Tibial nerve (tissue), 4 donors: ENCODE measurements at regions not wholly inside any gene's neighbourhood (a gene's known extent, or its start where the extent isn't known, plus 50 kb on each side); places are given as distances from the start of the nearest gene placed in this dataset.

ENCODE experiments used
- DNase-seq, 2 donors: peaks; one replicate each; pipeline ENCODE4 v3.0.0-alpha.2; 2019; ENCODE audit warnings: low spot score in 2 of 2
- H3K27ac ChIP-seq, 4 donors: fragments of 200-600 bp; sonication (generic) in 3 of 4; one replicate each; pipeline ENCODE4 v1.5.1; 2017 to 2019; ENCODE audit warnings: mild to moderate bottlenecking in 1 of 4
- H3K27me3 ChIP-seq, 2 donors: fragments of 200-600 bp; sonication (generic) in 1 of 2; one replicate each; pipeline versions ENCODE4 v1.5.1 to v1.6.0; 2017 to 2019
- H3K36me3 ChIP-seq, 3 donors: fragments of 200-600 bp; sonication (generic); one replicate each; pipeline ENCODE4 v1.5.1; 2018 to 2019
- H3K4me1 ChIP-seq, 4 donors: fragments of 200-600 bp; sonication (generic) in 3 of 4; one replicate each; pipeline ENCODE4 v1.5.1; 2017 to 2019
- H3K4me3 ChIP-seq, 4 donors: fragments of 200-600 bp; sonication (generic) in 3 of 4; one replicate each; pipeline ENCODE4 v1.5.1; 2017 to 2019; ENCODE audit warnings: mild to moderate bottlenecking in 1 of 4, moderate library complexity in 1 of 4
- H3K9me3 ChIP-seq, 4 donors: fragments of 200-600 bp; sonication (generic) in 3 of 4; one replicate each; pipeline ENCODE4 v1.5.1; 2017 to 2019
- CTCF ChIP-seq, 5 experiments: fragments of 200-600 bp in 3 of 5; fragments of 450-650 bp in 2 of 5; sonication (generic) in 3 of 5; IDR thresholded peaks; one replicate each; pipeline ENCODE4 v1.5.1; 2016 to 2019; ENCODE audit warnings: antibody characterized with exemption in 5 of 5, mild to moderate bottlenecking in 3 of 5, moderate library complexity in 2 of 5
- EP300 ChIP-seq, 2 donors: sonication (generic); formaldehyde crosslinking; IDR thresholded peaks; one replicate each; pipeline ENCODE4 v1.6.1; 2017; ENCODE audit warnings: antibody characterized with exemption in 2 of 2, mild to moderate bottlenecking in 1 of 2
- POLR2A ChIP-seq, 2 donors: fragments of 450-650 bp; IDR thresholded peaks; one replicate each; pipeline ENCODE4 v1.6.1; 2017; ENCODE audit warnings: antibody characterized with exemption in 2 of 2, mild to moderate bottlenecking in 2 of 2, moderate library complexity in 2 of 2
- WGBS, 2 donors: methylation state at CpG; one replicate each; pipeline ENCODE4 v1.1.5; 2018; 5-methylcytosine and 5-hydroxymethylcytosine counted together

- Histone ChIP-seq H3K4me3 (no peak overlapping the region), H3K27ac (no peak overlapping the region), H3K36me3 (no peaks in the 10 kb centered on the region), H3K27me3 (no peaks in the 10 kb centered on the region), H3K9me3 (no peaks in the 10 kb centered on the region), H3K4me1 (no peaks in the 10 kb centered on the region)
- DNase-seq = no peak
- 91 to 93% methylated on average over 8 of the region's 8 CpGs for WGBS, 2 donors
- TF ChIP-seq POLR2A (IDR thresholded peaks at IDR 0.05) = no peak
- no peak for TF ChIP-seq EP300 (IDR thresholded peaks at IDR 0.05)
- TF ChIP-seq CTCF (IDR thresholded peaks at IDR 0.05) = no peak
Measured at GRCh38 chr5:105563842-105564241, 2001.3 kb upstream of the NUDT12 start.

- H3K27ac ChIP-seq = no peak overlapping the region
- no peaks in the 10 kb centered on the region for H3K27me3 ChIP-seq
- H3K36me3 ChIP-seq = no peaks in the 10 kb centered on the region
- no peak for DNase-seq
- no peak for TF ChIP-seq EP300 (IDR thresholded peaks at IDR 0.05)
- TF ChIP-seq POLR2A (IDR thresholded peaks at IDR 0.05) = no peak
- TF ChIP-seq CTCF (IDR thresholded peaks at IDR 0.05) = no peak
- H3K9me3 ChIP-seq = no peaks in the 10 kb centered on the region
- 75 to 83% methylated on average over 4 of the region's 4 CpGs for WGBS, 2 donors
- no peaks in the 10 kb centered on the region for H3K4me1 ChIP-seq
- H3K4me3 ChIP-seq = no peak overlapping the region
Measured at GRCh38 chr5:105554568-105555169, 1992.1 kb upstream of the NUDT12 start.

GRCh38 chr5:105544300-105544699, 1981.7 kb upstream of the NUDT12 start:
- H3K4me1 ChIP-seq = no peaks in the 10 kb centered on the region
- no peak for TF ChIP-seq POLR2A (IDR thresholded peaks at IDR 0.05)
- TF ChIP-seq CTCF (IDR thresholded peaks at IDR 0.05) = no peak
- 51 to 58% methylated on average over 1 of the region's 1 CpG for WGBS, 2 donors
- no peaks in the 10 kb centered on the region for H3K27me3 ChIP-seq
- DNase-seq = no peak
- H3K27ac ChIP-seq = no peak overlapping the region
- H3K9me3 ChIP-seq = no peaks in the 10 kb centered on the region
- no peaks in the 10 kb centered on the region for H3K36me3 ChIP-seq
- no peak overlapping the region for H3K4me3 ChIP-seq

- TF ChIP-seq POLR2A (IDR thresholded peaks at IDR 0.05) (no peak), CTCF (IDR thresholded peaks at IDR 0.05) (no peak), EP300 (IDR thresholded peaks at IDR 0.05) (no peak)
- no peak for DNase-seq
- no peaks in the 10 kb centered on the region for H3K27me3 ChIP-seq
- H3K4me1 ChIP-seq = no peaks in the 10 kb centered on the region
- no peak overlapping the region for H3K4me3 ChIP-seq
- no peaks in the 10 kb centered on the region for H3K9me3 ChIP-seq
- no peak overlapping the region for H3K27ac ChIP-seq
- no peaks in the 10 kb centered on the region for H3K36me3 ChIP-seq
Measured at GRCh38 chr5:105536675-105537074, 1974.1 kb upstream of the NUDT12 start.

- 76 to 78% methylated on average over 3 of the region's 3 CpGs for WGBS, 2 donors
Measured at GRCh38 chr5:105530716-105531261, 1968.2 kb upstream of the NUDT12 start.

More at GRCh38 chr5:105530716-105531261, 1968.2 kb upstream of the NUDT12 start:
- Histone ChIP-seq H3K27ac (no peak overlapping the region), H3K4me3 (no peak overlapping the region), H3K36me3 (no peaks in the 10 kb centered on the region), H3K27me3 (no peaks in the 10 kb centered on the region), H3K4me1 (no peaks in the 10 kb centered on the region), H3K9me3 (peaks cover 0 to 17% (median 0%) of the 10 kb centered on the region in 4 donors)
- DNase-seq = no peak
- no peak for TF ChIP-seq POLR2A (IDR thresholded peaks at IDR 0.05)
- TF ChIP-seq EP300 (IDR thresholded peaks at IDR 0.05) = no peak
- TF ChIP-seq CTCF (IDR thresholded peaks at IDR 0.05) = no peak
